ENCODE measurements at regions not wholly inside any gene's neighbourhood (a gene's known extent, or its start where the extent isn't known, plus 50 kb on each side); places are given as distances from the start of the nearest gene placed in this dataset.

DNA sequence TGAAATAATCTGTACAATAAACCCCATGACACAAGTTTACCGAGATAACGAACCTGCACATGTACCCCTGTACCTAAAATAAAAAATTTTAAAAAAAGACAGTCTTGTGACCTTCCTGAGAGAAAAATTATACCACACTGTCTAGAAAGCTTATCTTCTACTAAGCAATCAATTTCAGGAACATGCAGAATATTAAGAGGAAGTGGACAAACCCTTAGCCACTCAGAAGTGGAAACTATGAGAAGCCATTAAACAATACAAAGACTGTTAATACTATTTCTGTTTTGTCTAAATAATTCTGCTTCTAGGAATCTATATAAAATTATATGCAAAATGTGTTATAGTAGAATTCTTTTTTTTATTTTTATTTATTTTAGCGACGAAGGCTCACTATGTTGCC lies 93.9 kb downstream of the ADAMTS1 start (continued):
- TF ChIP-seq CHD1 (IDR thresholded peaks at IDR 0.05; ENCODE audit: low read depth, low read length): no peak
- TF ChIP-seq NANOG (IDR thresholded peaks at IDR 0.05; ENCODE audit: insufficient read depth, low read depth, low read length, poor library complexity, severe bottlenecking): no peak

Data from H1 (cell line).